Gastroesophageal sphincter (tissue), 4 donors: ENCODE measurements at regions not wholly inside any gene's neighbourhood (a gene's known extent, or its start where the extent isn't known, plus 50 kb on each side); places are given as distances from the start of the nearest gene placed in this dataset.

Experiments
- ATAC-seq: fragments of 150-250 bp; one replicate; pipeline ENCODE4 v1.9.1; 2016; ENCODE audit warnings: mild to moderate bottlenecking, moderate library complexity
- H3K27ac ChIP-seq, 4 donors: fragments of 200-600 bp; sonication (generic) in 3 of 4; 1 replicate in 3 of 4; 2 replicates in 1 of 4; pipeline ENCODE4 v1.5.1; 2016 to 2019
- H3K27me3 ChIP-seq: fragments of 200-600 bp; sonication (generic); one replicate; pipeline ENCODE4 v1.5.1; 2019
- H3K36me3 ChIP-seq, 2 donors: fragments of 200-600 bp; sonication (generic); one replicate each; pipeline ENCODE4 v1.5.1; 2019; ENCODE audit warnings: control low read depth in 1 of 2
- H3K4me1 ChIP-seq, 3 donors: fragments of 200-600 bp; sonication (generic); 1 replicate in 2 of 3; 2 replicates in 1 of 3; pipeline ENCODE4 v1.5.1; 2016 to 2019; ENCODE audit warnings: control low read depth in 2 of 3
- H3K4me3 ChIP-seq, 2 donors: fragments of 200-600 bp; sonication (generic); one replicate each; pipeline ENCODE4 v1.5.1; 2019; ENCODE audit warnings: mild to moderate bottlenecking in 1 of 2, moderate library complexity in 1 of 2
- H3K9me3 ChIP-seq, 3 donors: fragments of 200-600 bp; sonication (generic); one replicate each; pipeline ENCODE4 v1.5.1; 2017 to 2019; ENCODE audit warnings: control low read depth in 2 of 3
- EP300 ChIP-seq: sonication (generic); formaldehyde crosslinking; IDR thresholded peaks from one replicate; pipeline ENCODE4 v1.6.1; 2017; ENCODE audit warnings: antibody characterized with exemption, mild to moderate bottlenecking
- POLR2A ChIP-seq, 2 donors: fragments of 450-650 bp; IDR thresholded peaks; one replicate each; pipeline ENCODE4 v1.6.1; 2017; ENCODE audit warnings: antibody characterized with exemption in 2 of 2, mild to moderate bottlenecking in 2 of 2, moderate library complexity in 1 of 2
- POLR2AphosphoS5 ChIP-seq: sonication (generic); formaldehyde crosslinking; IDR thresholded peaks from one replicate; pipeline ENCODE4 v1.6.1; 2017; ENCODE audit warnings: antibody characterized with exemption
- WGBS, 2 donors: methylation state at CpG; one replicate each; pipeline ENCODE4 v1.1.5; 2018; ENCODE audit warnings: low coverage in 1 of 2; 5-methylcytosine and 5-hydroxymethylcytosine counted together
- TF ChIP-seq, protein P1 (sequence below), 4 experiments: fragments of 200-600 bp in 2 of 4; fragments of 450-650 bp in 2 of 4; sonication (generic) in 1 of 4; IDR thresholded peaks; one replicate each; pipeline ENCODE4 v1.5.1; 2017 to 2019; ENCODE audit warnings: antibody characterized with exemption in 4 of 4, mild to moderate bottlenecking in 2 of 4, moderate library complexity in 2 of 4

DNA sequence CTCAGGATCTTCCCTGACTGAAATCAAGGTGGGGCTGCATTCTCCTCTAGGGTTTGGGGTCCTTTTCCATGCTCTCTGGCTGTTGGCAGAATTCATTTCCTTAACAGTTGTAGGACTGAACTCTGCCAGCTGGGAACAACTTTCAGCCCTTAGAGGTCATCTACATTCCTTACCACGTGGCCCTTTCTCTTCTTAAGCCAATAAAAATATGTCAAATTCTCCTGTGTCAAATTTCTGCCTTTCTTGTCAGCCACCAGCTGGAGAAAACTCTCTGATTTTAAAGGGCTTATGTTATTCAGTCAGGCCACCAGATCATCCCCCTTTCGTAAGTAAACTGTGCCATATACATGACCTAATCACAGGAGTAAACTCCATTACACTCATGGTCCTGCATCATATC, 95.3 kb upstream of the IL6 start:
- Histone ChIP-seq H3K27me3 (no peaks in the 10 kb centered on the region), H3K36me3 (no peaks in the 10 kb centered on the region), H3K4me3 (no peak overlapping the region), H3K9me3 (no peaks in the 10 kb centered on the region), H3K4me1 (peaks cover 4 to 53% (median 10%) of the 10 kb centered on the region in 3 donors), H3K27ac (no peak overlapping the region)
- TF ChIP-seq, protein P1, sequence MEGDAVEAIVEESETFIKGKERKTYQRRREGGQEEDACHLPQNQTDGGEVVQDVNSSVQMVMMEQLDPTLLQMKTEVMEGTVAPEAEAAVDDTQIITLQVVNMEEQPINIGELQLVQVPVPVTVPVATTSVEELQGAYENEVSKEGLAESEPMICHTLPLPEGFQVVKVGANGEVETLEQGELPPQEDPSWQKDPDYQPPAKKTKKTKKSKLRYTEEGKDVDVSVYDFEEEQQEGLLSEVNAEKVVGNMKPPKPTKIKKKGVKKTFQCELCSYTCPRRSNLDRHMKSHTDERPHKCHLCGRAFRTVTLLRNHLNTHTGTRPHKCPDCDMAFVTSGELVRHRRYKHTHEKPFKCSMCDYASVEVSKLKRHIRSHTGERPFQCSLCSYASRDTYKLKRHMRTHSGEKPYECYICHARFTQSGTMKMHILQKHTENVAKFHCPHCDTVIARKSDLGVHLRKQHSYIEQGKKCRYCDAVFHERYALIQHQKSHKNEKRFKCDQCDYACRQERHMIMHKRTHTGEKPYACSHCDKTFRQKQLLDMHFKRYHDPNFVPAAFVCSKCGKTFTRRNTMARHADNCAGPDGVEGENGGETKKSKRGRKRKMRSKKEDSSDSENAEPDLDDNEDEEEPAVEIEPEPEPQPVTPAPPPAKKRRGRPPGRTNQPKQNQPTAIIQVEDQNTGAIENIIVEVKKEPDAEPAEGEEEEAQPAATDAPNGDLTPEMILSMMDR (IDR thresholded peaks at IDR 0.05): no peak
- no peak for TF ChIP-seq POLR2AphosphoS5
- TF ChIP-seq EP300: no peak
- TF ChIP-seq POLR2A (IDR thresholded peaks at IDR 0.05): no peak
- no peak for ATAC-seq
- 53% methylated on average over 2 of the region's 2 CpGs; no CpG with 5 or more reads in 1 of the 2 donors for WGBS, 2 donors

DNA sequence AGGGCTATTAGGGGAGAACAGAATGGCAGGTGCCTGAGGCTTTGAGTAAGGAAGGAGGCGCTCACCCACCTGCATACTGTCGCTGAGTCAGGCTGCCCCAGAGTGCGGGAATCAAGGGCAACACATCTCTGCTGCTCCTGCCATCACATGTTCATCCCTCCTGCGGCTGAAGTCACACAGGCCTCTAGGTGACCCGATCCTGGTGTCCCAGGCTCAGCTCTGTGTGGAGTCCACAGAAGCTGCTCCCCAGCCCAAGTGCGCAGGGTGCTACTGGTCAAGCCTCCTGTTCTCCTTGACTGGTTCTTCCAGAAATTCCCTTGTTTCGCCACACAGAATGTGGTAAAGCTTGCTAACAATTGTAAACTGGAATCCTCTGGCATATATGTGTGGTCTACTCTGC, 96.9 kb upstream of the IL6 start:
- Histone ChIP-seq H3K36me3 (no peaks in the 10 kb centered on the region), H3K27ac (no peak overlapping the region), H3K4me3 (no peak overlapping the region), H3K4me1 (peaks cover 4 to 45% (median 7%) of the 10 kb centered on the region in 3 donors), H3K27me3 (no peaks in the 10 kb centered on the region), H3K9me3 (no peaks in the 10 kb centered on the region)
- 93 to 97% methylated on average over 3 to 5 of the region's 7 CpGs for WGBS, 2 donors
- no peak for ATAC-seq
- TF ChIP-seq POLR2A (IDR thresholded peaks at IDR 0.05): no peak

DNA sequence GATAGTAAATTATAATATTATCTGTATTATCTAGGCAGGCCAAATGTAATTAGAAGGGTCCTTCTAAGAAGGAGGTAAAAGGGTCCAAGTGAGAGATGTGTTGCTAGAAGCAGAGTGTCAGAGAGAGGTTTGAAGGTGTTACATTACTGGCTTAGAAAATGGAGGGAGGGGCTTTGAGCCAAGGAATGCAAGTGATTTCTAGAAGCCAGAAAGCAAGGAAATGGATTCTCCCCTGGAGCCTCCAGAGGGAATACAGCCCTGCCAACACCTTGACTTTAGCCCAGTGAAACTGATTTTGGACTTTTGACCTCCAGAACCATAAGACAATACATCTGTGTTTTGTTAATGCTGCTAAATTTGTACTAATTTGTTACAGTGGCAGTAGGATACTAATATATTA, 97.9 kb upstream of the IL6 start:
- no peaks in the 10 kb centered on the region for H3K27me3 ChIP-seq
- peaks cover 4 to 34% (median 7%) of the 10 kb centered on the region in 3 donors for H3K4me1 ChIP-seq
- TF ChIP-seq POLR2A (IDR thresholded peaks at IDR 0.05): no peak
- no peak for TF ChIP-seq EP300
- H3K36me3 ChIP-seq: no peaks in the 10 kb centered on the region
- H3K4me3 ChIP-seq: no peak overlapping the region
- no peaks in the 10 kb centered on the region for H3K9me3 ChIP-seq
- no peak for ATAC-seq
- no peak overlapping the region for H3K27ac ChIP-seq

DNA sequence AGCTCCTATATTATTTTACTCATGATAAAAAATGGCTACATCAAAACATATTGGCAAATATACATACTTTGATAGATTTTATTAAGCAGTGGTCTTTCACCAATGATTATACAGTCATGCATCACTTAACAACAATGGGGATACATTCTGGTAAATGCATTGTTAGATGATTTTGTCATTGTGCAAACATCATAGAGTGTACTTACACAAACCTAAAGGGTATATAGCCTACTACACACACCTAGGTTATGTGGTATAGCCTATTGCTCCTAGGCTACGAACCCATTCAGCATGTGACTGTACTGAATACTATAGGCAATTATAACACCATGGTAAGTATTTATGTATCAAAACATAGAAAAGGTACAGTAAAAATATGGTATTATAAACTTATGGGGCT, 98.9 kb upstream of the IL6 start:
- 100% methylated on average over 1 of the region's 1 CpG for WGBS, 2 donors
- peaks cover 0 to 25% (median 2%) of the 10 kb centered on the region in 3 donors for H3K4me1 ChIP-seq
- no peak for ATAC-seq
- no peaks in the 10 kb centered on the region for H3K9me3 ChIP-seq
- no peak overlapping the region for H3K4me3 ChIP-seq
- no peaks in the 10 kb centered on the region for H3K36me3 ChIP-seq
- H3K27ac ChIP-seq: no peak overlapping the region
- TF ChIP-seq, protein P1 (IDR thresholded peaks at IDR 0.05): no peak
- TF ChIP-seq EP300 (no peak), POLR2A (IDR thresholded peaks at IDR 0.05) (no peak), POLR2AphosphoS5 (no peak)
- H3K27me3 ChIP-seq: no peaks in the 10 kb centered on the region

DNA sequence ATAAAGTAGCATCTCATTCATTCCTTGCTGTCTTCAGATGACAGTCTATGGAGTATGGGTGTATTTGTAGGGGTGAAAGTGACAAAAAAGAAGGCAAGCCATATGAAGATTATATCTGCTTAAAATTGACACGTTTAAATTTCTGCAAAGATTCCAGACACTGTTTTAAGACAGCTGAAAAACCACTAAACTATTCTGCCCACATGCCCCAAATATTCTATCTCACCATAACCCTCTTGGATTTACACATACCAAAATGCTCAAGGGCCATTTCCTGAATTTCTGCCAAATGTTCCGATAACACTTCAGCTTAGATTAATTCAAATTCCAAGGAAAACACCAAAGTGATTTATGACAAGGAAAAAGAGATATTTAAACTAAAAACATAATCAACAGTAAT, 99.9 kb upstream of the IL6 start:
- no peak for TF ChIP-seq EP300
- TF ChIP-seq, protein P1 (IDR thresholded peaks at IDR 0.05): no peak
- TF ChIP-seq POLR2AphosphoS5: no peak
- no peak for TF ChIP-seq POLR2A (IDR thresholded peaks at IDR 0.05)
- no peak for ATAC-seq
- Histone ChIP-seq H3K27me3 (no peaks in the 10 kb centered on the region), H3K9me3 (no peaks in the 10 kb centered on the region), H3K27ac (no peak overlapping the region), H3K4me3 (no peak overlapping the region), H3K36me3 (no peaks in the 10 kb centered on the region), H3K4me1 (peaks cover 0 to 17% (median 0%) of the 10 kb centered on the region in 3 donors)
- 19 to 42% methylated on average over 2 of the region's 2 CpGs for WGBS, 2 donors

DNA sequence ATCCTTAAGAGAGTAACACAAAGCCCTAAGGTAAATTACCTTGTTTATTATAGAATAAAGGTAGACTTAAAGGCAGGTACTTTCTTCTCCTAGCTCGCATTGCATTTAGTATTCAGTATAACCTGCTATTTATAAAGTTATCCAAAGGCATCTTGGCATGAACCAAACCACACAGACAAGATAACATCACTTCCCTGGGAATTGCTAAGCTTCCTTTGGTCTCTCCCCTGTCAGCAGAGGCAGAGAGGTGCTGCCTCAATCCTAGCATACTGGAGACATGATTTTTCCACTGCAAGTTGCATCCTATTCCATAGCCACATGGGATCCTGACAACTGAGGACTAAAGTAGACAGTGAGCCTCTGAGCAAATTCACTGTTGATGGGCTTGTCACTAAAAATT, 101.7 kb upstream of the IL6 start:
- no peak for ATAC-seq
- Histone ChIP-seq H3K36me3 (no peaks in the 10 kb centered on the region), H3K4me1 (peaks cover 0 to 17% (median 0%) of the 10 kb centered on the region in 3 donors), H3K27ac (no peak overlapping the region), H3K9me3 (no peaks in the 10 kb centered on the region), H3K4me3 (no peak overlapping the region), H3K27me3 (no peaks in the 10 kb centered on the region)
- no peak for TF ChIP-seq EP300
- no peak for TF ChIP-seq POLR2A (IDR thresholded peaks at IDR 0.05)
- TF ChIP-seq, protein P1 (IDR thresholded peaks at IDR 0.05): no peak
- TF ChIP-seq POLR2AphosphoS5: no peak
- 80 to 100% methylated on average over 1 of the region's 1 CpG for WGBS, 2 donors
